C1 segment of cervical spinal cord (tissue), 14 donors: ENCODE measurements at regions not wholly inside any gene's neighbourhood (a gene's known extent, or its start where the extent isn't known, plus 50 kb on each side); places are given as distances from the start of the nearest gene placed in this dataset.
"Not testable (repeated sequence)": the region's sequence is repeated elsewhere in the genome, so short reads cannot be mapped to it uniquely, and the experiment has no call there.

Experiments used
- DNase-seq, 14 donors: peaks; one replicate each; lab custom pipeline; 2025; lab: John Stamatoyannopoulos, UW

DNA sequence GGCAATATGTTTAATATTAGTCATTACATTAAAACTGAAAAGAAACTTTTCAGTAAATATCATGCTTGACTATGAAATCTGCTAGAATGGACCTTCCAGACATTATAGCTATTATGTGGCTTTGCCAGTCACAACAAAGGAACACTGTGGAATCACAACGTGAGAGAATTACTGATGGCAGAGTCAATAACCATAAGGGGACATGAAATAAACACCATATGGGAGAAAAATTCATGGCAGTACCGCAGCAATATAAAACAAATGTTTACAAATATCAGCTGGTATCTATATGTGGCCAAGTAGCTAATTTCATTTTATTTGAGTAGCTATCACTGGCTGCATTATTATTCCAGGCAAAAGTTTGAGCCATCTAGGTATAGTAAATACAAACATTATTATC is 1818.6 kb downstream of the PCDH9 start:
- DNase-seq = no peak

- no peak for DNase-seq
Observed at GRCh38 chr13:65410791-65411190, 1819.3 kb downstream of the PCDH9 start.

DNA sequence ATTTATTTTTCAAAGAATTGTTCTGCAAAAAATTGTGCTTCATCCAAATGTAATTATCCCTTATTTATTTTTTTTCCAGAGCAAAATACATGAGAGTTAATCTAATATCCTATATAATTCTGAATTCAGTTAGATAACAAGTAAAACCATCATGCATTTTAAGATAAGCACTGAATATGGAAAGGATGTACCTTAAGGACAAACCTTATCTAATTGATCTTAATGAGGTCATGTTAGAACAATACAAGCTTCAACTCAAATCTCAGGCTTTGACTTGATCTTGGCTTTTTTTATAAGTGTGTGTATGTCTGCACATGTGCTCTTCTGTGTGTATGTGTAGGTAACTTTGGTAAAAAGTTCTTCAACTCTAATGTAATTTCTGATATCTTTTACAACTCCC is 1828.8 kb downstream of the PCDH9 start:
- DNase-seq = no peak

DNA sequence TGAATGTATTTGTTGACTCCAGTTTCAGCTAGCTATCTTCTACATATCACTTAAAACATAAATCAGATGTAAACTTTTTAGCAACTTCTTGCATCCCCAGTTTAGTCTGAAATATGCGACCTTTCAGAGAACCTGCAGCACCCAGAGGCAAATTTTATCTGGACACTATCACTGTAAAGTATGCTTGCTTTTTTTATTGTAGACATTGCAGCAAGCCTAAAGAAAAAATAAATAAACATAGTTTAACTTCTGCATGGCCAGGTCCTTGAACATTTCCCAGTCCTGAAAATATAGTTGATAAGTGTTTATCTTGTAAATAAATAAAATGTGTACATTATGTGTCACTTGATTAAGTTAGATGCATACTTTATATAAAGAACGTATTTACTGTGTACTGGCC is 1829.4 kb downstream of the PCDH9 start:
- no peak for DNase-seq

- no peak for DNase-seq
Observed at GRCh38 chr13:65387743-65388347, 1842.3 kb downstream of the PCDH9 start.

- DNase-seq = no peak
Observed at GRCh38 chr13:65378943-65379519, 1851.1 kb downstream of the PCDH9 start.

DNA sequence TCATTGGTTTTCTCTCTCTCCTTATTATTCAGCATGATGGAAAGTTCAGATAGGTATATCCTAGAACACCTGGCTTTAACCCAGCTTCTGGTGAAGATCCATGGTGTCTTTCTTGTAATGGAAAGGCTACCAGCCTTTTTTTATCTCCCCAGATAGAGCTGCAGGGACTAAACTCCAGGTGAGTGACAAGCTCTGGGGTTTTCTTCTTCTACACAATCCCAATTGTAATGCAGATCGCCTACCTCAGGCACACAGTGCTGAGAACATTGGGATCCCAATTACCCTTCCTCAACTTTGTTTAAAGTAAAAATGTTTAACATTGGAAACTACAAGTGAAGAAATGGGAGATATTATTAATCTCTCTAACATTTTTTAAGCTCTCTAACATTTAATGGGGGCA is 1851.7 kb downstream of the PCDH9 start:
- DNase-seq = no peak

- no peak for DNase-seq
Observed at GRCh38 chr13:65368832-65369231, 1861.3 kb downstream of the PCDH9 start.

GRCh38 chr13:65353951-65354350 is 1876.2 kb downstream of the PCDH9 start:
- DNase-seq = no peak

DNA sequence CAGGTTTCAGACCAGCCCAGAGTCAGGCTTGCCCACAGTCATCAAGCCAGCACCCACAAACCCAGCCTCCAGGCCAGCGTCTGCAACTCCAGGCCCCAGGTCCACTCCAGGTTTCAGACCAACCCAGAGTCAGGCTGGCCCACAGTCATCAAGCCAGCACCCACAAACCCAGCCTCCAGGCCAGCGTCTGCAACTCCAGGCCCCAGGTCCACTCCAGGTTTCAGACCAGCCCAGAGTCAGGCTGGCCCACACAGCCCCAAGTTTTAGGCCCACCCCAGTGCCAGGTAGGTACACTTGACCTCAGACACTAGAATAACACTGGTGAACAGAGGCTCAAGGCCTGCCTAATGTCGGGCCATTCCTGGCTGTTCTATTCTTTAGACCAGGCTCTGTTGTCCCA is 1877.0 kb downstream of the PCDH9 start:
- DNase-seq = not testable (repeated sequence)

- DNase-seq = no peak
Observed at GRCh38 chr13:65347420-65348030, 1882.6 kb downstream of the PCDH9 start.

DNA sequence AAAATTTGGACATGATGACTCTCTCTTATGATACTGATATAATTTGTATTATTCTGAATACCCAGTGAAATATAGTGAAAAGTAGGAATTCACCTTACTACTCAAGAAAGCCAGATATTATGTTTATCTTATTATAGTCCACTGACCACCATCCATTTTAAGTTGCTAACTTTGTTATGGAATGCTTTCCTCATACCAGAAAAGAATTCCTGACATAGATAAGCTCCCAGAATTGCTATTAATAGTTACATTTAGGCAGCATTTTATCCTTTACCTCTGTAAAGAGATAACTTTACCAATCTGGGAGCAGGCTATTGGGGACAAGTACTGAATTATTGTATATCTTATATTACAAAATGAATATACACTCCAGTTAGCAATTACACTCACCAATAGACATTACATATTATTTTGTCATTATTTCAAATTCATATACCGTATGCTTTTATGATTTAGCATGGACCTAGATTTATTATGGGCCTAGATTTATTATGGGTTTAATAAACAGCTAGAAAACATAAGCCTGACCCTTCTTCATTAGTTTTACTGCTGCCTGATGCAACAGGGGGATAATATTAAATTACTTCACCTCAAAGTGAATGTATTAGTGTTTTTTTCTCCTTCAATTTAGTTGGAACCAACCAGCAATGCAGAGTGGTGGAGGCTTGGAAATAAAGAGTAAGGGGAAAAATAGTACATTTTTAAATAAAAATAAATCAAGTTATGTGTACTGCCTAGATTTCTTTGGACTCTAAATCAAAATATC is 1886.1 kb downstream of the PCDH9 start:
- no peak for DNase-seq

DNA sequence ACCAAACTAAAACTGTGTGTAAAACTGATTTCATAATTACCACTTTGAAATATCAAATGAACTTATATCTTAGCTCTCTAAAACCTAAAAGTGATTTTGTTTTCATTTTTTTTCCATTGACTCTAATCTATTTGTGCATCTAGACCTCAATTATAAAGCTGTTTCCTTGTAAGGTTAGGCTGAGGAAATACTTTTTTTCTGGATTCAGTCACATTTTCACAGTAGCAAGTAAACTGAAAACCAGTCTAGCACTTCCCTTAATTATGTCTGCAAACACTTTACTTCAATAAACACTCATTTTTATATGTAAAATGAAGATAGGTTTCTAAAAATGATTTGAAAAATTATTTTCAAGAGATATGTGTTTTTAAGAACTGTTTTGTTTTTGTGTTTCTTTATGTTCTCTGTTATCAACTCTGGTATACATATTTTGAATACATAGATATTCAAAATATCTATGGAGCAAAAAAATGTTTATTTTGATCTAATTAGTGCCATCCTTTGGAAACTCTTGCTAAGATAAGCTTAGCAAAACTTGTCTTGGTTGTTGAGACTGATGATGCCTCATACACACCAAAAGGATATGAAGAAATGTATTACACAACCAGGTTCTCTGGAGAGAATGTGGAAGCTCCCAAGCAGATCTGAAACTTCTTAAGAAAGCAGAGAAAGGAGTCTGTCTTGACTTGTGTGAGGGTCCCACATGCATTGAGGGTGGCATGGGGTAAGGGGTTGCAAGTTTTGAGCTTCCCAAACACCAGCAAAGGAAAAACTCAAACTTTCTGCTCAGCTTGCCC is 1887.4 kb downstream of the PCDH9 start:
- no peak for DNase-seq

DNA sequence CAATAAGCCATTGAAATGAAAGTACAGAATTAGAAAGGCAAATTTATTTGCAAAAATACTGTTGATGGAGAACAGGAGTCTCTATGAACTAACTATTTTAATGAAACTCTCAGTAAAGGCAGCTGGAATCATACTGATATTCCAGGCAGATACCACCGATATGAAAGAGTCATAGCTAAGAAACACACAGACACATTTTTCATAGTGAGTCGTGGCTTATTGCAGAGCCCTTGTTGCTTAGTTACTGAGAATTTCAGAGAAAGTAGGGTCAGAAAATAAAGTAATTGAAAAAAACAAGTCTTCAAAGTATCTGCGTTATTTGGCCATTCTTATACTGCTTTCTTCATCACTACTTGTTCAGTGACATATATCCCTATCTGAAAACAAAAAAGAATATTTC is 1890.9 kb downstream of the PCDH9 start:
- no peak for DNase-seq

GRCh38 chr13:65336916-65337315 is 1893.2 kb downstream of the PCDH9 start:
- no peak for DNase-seq

GRCh38 chr13:65336087-65336749 is 1893.9 kb downstream of the PCDH9 start:
- DNase-seq = no peak

DNA sequence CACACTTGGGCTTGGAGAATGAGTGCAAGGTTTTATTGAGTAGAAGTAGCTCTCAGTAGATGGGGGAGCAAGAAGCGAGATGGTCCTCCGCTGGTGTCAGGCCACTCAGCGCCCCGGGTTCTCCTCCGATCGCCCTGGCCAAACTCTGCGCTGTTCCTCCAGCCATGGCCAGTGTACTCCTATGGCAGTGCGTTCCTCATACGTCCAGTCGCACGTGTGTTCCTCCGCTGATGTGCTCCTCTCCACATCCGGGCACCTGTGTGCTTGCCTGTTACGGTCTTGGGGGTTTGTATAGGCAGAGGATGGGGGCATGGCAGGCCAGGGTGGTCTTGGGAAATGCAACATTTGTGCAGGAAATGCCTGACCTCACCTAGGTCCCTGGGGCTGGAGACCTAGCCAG is 1899.4 kb downstream of the PCDH9 start:
- DNase-seq = no peak

GRCh38 chr13:65330287-65330686 is 1899.8 kb downstream of the PCDH9 start:
- DNase-seq = no peak

DNA sequence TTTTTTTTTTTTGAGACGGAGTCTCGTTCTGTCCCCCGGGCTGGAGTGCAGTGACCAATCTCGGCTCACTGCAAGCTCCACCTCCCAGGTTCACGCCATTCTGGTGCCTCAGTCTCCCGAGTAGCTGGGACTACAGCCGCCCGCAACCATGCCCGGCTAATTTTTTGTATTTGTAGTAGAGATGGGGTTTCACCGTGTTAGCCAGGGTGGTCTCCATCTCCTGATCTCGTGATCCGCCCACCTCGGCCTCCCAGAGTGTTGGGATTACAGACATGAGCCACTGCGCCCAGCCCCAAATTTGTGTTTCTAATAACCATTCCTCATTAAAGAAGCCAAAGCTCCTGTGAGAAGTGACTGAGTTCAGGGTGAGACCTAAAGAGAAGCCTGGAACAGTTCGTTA is 1906.9 kb downstream of the PCDH9 start:
- DNase-seq = not testable (repeated sequence)

DNA sequence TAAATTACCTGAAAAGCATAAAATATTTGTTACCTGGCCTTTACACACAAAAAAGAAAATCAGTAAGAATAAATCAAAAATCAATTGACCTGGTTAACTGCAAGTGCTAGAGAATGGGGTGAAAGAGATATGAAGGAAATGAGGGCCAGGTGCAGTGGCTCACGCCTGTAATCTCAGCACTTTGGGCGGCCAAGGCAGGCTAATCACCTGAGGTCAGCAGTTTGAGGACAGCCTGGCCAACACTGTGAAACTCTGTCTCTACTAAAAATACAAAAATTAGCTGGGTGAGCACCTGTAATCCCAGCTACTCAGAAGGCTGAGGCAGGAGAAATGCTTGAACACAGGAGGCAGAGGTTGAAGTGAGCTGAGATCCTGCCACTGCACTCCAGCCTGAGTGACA is 1908.7 kb downstream of the PCDH9 start:
- DNase-seq = not testable (repeated sequence)

- no peak for DNase-seq
Observed at GRCh38 chr13:65314008-65314407, 1916.1 kb downstream of the PCDH9 start.
